Panc1 (cell line): ENCODE measurements at regions not wholly inside any gene's neighbourhood (a gene's known extent, or its start where the extent isn't known, plus 50 kb on each side); places are given as distances from the start of the nearest gene placed in this dataset.

ENCODE experiments used
- ATAC-seq: fragments of 200-7000 bp; cut with Tn5 transposase; 2 replicates; pipeline ENCODE4 v1.9.1; 2020; ENCODE audit warnings: mild to moderate bottlenecking, moderate library complexity
- BruUV-seq: library from RNA; stranded (reverse); fragments of 400-500 nt; replicated peaks from 2 replicates; lab custom pipeline; 2021; lab: Mats Ljungman, UMichigan
- CTCF ChIA-PET: fragments of 300-600 bp; sonication (Branson Sonifier 250); formaldehyde crosslinking; loops from one replicate; lab custom pipeline; 2022; ENCODE audit warnings: antibody characterized with exemption; lab: Charles Lee
- POLR2A ChIA-PET: fragments of 300-600 bp; sonication (Branson Sonifier 250); formaldehyde crosslinking; loops from one replicate; lab custom pipeline; 2022; ENCODE audit warnings: antibody characterized with exemption; lab: Charles Lee
- DNase-seq: peaks from one replicate; pipeline ENCODE4 v3.0.0-alpha.2; 2010; ENCODE audit warnings: low read depth, low spot score
- H3K27ac ChIP-seq: 2 replicates; pipeline ENCODE4 v1.5.1; 2011; ENCODE audit warnings: mild to moderate bottlenecking, low read length, inconsistent platforms
- H3K27me3 ChIP-seq: fragments of 200-500 bp; sonication (Bioruptor generic); 2 replicates; pipeline ENCODE4 v1.6.0; 2014; ENCODE audit warnings: low read length, inconsistent platforms; ENCODE audit not compliant: control insufficient read depth, insufficient read depth
- H3K36me3 ChIP-seq: fragments of 200-500 bp; sonication (Bioruptor generic); 2 replicates; pipeline ENCODE4 v1.5.1; 2014; ENCODE audit warnings: inconsistent platforms, mild to moderate bottlenecking, low read length, moderate library complexity; ENCODE audit not compliant: control insufficient read depth, insufficient read depth
- H3K4me1 ChIP-seq: 2 replicates; pipeline ENCODE4 v1.5.1; 2011; ENCODE audit warnings: inconsistent platforms, mild to moderate bottlenecking, low read length, moderate library complexity; ENCODE audit not compliant: control insufficient read depth, insufficient read depth
- H3K4me3 ChIP-seq, 2 experiments: 2 replicates each; pipeline ENCODE4 v1.5.1; 2011 to 2012; ENCODE audit warnings: low read depth in 2 of 2, low read length in 2 of 2, mild to moderate bottlenecking in 2 of 2, inconsistent platforms in 1 of 2, moderate library complexity in 1 of 2
- H3K9me3 ChIP-seq: fragments of 200-500 bp; sonication (Bioruptor generic); 2 replicates; pipeline ENCODE4 v1.5.1; 2014; ENCODE audit warnings: low read depth, mild to moderate bottlenecking, inconsistent platforms, low read length, moderate library complexity; ENCODE audit not compliant: control insufficient read depth, insufficient read depth
- CTCF ChIP-seq: fragments of 450-650 bp; IDR thresholded peaks from 2 replicates; pipeline ENCODE4 v1.5.1; 2017; ENCODE audit warnings: mild to moderate bottlenecking
- POLR2AphosphoS5 ChIP-seq: IDR thresholded peaks from 2 replicates; pipeline ENCODE4 v1.6.1; 2012; ENCODE audit warnings: mild to moderate bottlenecking, low read depth, low read length, moderate library complexity
- REST ChIP-seq, 2 experiments: IDR thresholded peaks; 2 replicates each; pipeline ENCODE4 v1.6.1; 2011 to 2012; ENCODE audit warnings: low read depth in 2 of 2, control low read depth in 1 of 2, low read length in 1 of 2, mild to moderate bottlenecking in 1 of 2, moderate library complexity in 1 of 2; ENCODE audit not compliant: insufficient read depth in 1 of 2
- SIN3A ChIP-seq: IDR thresholded peaks from 2 replicates; pipeline ENCODE4 v1.6.1; 2012; ENCODE audit warnings: low read depth, mild to moderate bottlenecking, low read length, moderate library complexity, borderline replicate concordance; ENCODE audit not compliant: insufficient read depth
- TCF7L2 ChIP-seq: IDR thresholded peaks from 2 replicates; pipeline ENCODE4 v1.6.1; 2011; ENCODE audit warnings: mild to moderate bottlenecking, low read depth, low read length, inconsistent platforms
- in situ Hi-C: cut with HindIII; loops from 2 replicates; pipeline ENCODE4 v1.10.0; 2016; ENCODE audit warnings: low sequenced_read_pairs, low pct_unique_long_range_greater_than_20kb
- intact Hi-C: fragments of 100-400 bp; cut with micrococcal nuclease; formaldehyde crosslinking; loops from one replicate; pipeline ENCODE4 v1.10.0; 2022; ENCODE audit not compliant: unreplicated experiment

- Histone ChIP-seq H3K9me3 (no peaks in the 10 kb centered on the region), H3K27me3 (no peaks in the 10 kb centered on the region), H3K27ac (no peak overlapping the region), H3K36me3 (no peaks in the 10 kb centered on the region), H3K4me3 (no peak overlapping the region), H3K4me1 (no peaks in the 10 kb centered on the region)
- TF ChIP-seq TCF7L2, result no peak
- ChIA-PET CTCF (no interaction called here), POLR2A (no interaction called here)
- no peak for DNase-seq
- ATAC-seq, result no peak
- intact Hi-C loops (no loop called here), in situ Hi-C loops (no loop called here)
- no TSS peak for BruUV-seq
Observed at GRCh38 chr2:183993052-183993451, 605.3 kb upstream of the ZNF804A start.

GRCh38 chr2:183995632-183996031, 602.7 kb upstream of the ZNF804A start:
- DNase-seq (no peak), ATAC-seq (no peak)
- Histone ChIP-seq H3K27ac (no peak overlapping the region), H3K4me1 (no peaks in the 10 kb centered on the region), H3K36me3 (no peaks in the 10 kb centered on the region), H3K27me3 (no peaks in the 10 kb centered on the region), H3K9me3 (no peaks in the 10 kb centered on the region), H3K4me3 (no peak overlapping the region)
- BruUV-seq, result no TSS peak
- no peak for TF ChIP-seq REST (IDR thresholded peaks at IDR 0.05; ENCODE audit: insufficient read depth in 1 of 2, low read depth in 2 of 2, low read length in 1 of 2)
- no peak for TF ChIP-seq TCF7L2
- TF ChIP-seq CTCF, result no peak
- in situ Hi-C loops (no loop called here), intact Hi-C loops (no loop called here)
- ChIA-PET CTCF (no interaction called here), POLR2A (no interaction called here)

- no peak for TF ChIP-seq REST (IDR thresholded peaks at IDR 0.05; ENCODE audit: insufficient read depth in 1 of 2, low read depth in 2 of 2, low read length in 1 of 2)
- no peak for TF ChIP-seq SIN3A
- TF ChIP-seq POLR2AphosphoS5, result no peak
- no peak for TF ChIP-seq TCF7L2
- no peak for TF ChIP-seq CTCF
- H3K27me3 ChIP-seq, result no peaks in the 10 kb centered on the region
- H3K4me1 ChIP-seq, result no peaks in the 10 kb centered on the region
- DNase-seq (no peak), ATAC-seq (no peak)
- no peaks in the 10 kb centered on the region for H3K36me3 ChIP-seq
- intact Hi-C loops (no loop called here), in situ Hi-C loops (no loop called here)
- no TSS peak for BruUV-seq
- H3K9me3 ChIP-seq, result no peaks in the 10 kb centered on the region
- POLR2A ChIA-PET, result no interaction called here
- H3K4me3 ChIP-seq, result no peak overlapping the region
- no peak overlapping the region for H3K27ac ChIP-seq
- CTCF ChIA-PET, result no interaction called here
Observed at GRCh38 chr2:183996825-183997793, 601.2 kb upstream of the ZNF804A start.
